HG02798 (cell line): ENCODE measurements at regions not wholly inside any gene's neighbourhood (a gene's known extent, or its start where the extent isn't known, plus 50 kb on each side); places are given as distances from the start of the nearest gene placed in this dataset.

Experiments used
- ATAC-seq: cut with Tn5 transposase; IDR thresholded peaks from one replicate; pipeline ENCODE4 v1.9.1; 2021; ENCODE audit warnings: mild to moderate bottlenecking; ENCODE audit not compliant: unreplicated experiment, poor library complexity

DNA sequence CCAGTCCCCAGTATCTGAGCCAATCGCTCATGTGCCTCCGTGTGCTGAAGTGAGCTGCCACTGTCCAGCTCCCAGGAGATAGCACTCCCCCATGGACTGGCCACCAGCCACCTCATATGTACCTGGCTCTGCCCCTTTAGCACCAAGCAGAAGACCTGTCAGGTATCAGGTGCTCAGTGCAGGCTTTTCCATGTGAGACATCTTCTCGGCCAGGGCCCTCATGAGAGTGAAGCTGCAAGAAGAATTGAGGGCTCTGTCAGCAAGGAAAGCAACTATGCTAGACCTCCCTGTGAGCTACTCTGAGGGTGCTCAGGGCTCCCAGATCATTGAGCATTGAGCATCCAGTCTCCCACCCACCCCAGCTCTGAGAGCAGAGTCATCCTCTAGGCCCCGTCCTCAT, 264.2 kb upstream of the ADAMTS16 start:
- no peak for ATAC-seq

GRCh38 chr5:4876804-4877203, 263.3 kb upstream of the ADAMTS16 start:
- ATAC-seq, result no peak

GRCh38 chr5:4877579-4877978, 262.6 kb upstream of the ADAMTS16 start:
- no peak for ATAC-seq

DNA sequence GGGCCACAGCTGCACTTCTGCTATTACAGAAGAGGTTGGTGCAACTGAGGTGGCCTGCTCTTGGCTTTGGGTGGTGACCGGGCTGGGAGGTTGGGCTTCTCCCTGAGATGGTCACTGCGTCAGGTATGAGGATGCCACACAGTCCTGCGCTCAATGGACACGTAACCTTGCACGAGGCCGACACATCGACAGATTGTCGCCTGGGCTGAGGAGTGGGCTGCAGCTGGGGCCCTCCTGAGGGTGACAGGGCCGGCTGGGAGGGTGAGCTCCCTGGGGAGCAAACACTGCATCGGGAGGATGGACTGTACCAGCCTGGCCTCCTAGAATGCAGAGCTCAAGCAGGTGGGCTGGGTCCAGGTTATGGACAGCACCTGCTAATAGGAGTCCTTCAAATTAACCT, 261.1 kb upstream of the ADAMTS16 start:
- ATAC-seq, result no peak

DNA sequence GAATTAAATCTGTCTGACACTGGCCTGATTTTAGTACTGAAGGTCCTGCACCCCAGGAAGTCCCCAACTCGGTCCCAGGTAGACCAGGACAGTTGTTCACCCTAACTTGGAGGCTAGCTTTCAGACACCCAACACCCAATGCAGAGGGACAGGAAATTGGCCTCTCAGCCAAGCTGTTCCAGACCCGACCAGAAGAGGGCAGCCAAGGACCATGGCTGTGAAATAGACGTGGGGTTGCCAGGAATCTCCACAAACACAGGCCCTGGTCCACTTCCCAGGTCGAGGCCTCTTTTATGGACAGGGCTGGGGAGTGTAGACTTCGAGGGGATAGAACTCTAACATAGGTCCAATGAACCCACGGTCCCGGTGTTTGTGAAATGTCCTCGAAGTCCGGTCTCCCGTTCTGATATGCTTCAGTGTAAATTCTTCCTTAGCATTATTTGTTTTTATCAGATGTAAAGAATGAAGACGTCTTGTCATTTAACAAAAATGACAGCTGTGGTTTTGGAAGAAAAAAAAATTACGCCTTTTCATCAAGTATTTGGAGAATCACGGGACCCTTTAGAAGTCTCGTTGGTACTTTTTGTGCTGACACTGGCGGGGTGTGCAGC, 260.3 kb upstream of the ADAMTS16 start:
- peak; percentile 83 for ATAC-seq

GRCh38 chr5:4880304-4880741, 259.8 kb upstream of the ADAMTS16 start:
- ATAC-seq, result no peak

DNA sequence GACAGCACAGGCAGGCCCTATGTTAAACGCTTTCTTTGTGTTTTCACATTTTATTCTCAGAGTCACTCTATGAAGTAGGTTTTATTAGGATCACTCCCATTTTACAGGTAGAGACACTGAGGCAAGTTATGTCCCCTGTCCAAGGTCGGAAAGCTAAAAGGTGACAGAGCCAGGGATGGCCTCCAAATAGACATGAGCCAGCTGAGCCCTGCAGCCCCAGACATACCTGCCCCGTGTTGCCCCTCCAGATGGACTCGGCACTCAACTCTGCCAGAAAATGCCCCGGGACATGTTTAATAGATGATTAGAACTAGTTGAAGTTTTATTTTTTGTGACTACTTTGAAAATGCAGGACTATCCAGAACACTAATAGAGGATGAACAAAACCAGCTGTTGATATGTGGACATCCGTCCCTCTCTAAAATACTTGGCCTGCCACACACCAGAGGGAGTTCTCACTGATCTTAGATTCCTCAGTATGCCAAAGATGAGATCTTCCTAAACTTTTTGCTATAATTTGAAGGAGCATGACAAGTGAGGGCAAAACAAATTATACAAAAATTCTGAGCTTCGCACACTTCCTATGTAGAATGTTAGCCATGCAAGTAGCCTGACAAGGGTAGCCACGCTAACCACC, 258.6 kb upstream of the ADAMTS16 start:
- ATAC-seq, result no peak

DNA sequence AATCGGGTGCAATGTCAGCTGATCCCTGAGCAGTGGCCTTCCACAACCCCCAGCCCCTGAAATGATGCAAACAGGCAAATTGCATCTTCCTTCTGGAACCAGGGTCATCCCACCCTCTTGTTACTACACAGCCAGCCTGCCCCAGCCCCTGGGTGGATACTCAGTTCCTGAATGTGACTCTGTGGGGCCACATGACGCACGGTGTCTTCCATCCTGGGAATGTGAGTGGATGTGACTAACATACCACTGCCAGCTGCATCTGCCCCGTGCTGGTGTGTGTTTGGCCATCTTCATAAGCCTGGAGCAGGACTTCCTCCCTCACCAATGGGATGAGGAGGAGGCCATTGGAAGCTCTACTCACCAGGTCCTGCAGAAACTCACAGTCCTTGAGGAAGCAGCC, 257.9 kb upstream of the ADAMTS16 start:
- no peak for ATAC-seq

- no peak for ATAC-seq
Observed at GRCh38 chr5:4883360-4883759, 256.8 kb upstream of the ADAMTS16 start.

DNA sequence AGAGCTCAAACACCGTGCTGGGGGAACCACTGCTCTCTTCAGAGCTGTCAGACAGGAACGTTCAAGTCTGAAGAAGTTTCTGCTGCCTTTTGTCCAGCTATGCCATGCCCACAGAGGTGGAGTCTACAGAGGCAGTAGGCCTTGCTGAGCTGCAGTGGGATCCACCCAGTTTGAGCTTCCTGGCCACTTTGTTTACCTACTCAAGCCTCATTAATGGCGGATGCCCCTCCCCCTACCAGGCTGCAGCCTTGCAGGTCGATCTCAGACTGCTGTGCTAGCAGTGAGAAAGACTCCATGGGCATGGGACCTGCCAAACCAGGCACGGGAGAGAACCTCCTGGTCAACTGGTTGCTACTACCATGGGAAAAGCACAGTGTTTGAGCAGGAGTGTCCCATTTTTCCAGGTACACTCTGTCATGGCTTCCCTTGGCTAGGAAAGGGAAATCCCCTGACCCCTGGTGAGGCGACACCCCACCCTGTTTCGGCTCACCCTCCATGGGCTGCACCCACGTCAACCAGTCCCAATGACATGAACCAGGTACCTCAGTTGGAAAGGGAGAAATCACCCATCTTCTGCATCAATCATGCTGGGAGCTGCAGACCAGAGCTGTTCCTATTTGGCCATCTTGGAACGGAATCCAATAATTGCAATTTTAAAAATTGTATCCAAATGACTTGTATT, 246.9 kb upstream of the ADAMTS16 start:
- ATAC-seq, result no peak

- ATAC-seq, result no peak
Observed at GRCh38 chr5:4896328-4896727, 243.8 kb upstream of the ADAMTS16 start.

DNA sequence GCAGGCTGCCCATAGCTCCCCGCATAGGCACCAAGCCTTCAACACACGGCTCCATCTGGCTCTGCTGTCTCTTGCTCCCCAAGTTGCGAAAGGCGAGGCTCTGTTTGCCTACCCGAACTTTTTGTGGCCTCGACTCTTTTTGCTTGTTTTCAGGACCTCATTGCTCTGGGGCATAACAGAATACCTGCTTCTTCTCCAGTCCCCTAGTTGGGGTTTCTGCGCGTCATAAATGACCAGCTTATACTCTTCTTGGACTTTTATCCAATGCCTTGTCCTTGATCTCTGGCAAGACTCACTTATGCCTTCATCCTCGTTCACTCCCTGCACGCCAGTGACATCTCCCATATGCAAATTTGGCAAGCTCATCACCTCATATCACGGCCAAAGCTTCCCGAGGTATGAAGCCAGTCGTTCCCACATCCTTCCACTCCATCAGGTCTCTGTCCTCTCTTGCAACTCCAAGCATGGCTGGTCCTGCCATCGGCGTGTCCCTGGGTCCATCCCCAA, 238.8 kb upstream of the ADAMTS16 start:
- ATAC-seq, result no peak

- ATAC-seq, result no peak
Observed at GRCh38 chr5:4901924-4902323, 238.2 kb upstream of the ADAMTS16 start.

DNA sequence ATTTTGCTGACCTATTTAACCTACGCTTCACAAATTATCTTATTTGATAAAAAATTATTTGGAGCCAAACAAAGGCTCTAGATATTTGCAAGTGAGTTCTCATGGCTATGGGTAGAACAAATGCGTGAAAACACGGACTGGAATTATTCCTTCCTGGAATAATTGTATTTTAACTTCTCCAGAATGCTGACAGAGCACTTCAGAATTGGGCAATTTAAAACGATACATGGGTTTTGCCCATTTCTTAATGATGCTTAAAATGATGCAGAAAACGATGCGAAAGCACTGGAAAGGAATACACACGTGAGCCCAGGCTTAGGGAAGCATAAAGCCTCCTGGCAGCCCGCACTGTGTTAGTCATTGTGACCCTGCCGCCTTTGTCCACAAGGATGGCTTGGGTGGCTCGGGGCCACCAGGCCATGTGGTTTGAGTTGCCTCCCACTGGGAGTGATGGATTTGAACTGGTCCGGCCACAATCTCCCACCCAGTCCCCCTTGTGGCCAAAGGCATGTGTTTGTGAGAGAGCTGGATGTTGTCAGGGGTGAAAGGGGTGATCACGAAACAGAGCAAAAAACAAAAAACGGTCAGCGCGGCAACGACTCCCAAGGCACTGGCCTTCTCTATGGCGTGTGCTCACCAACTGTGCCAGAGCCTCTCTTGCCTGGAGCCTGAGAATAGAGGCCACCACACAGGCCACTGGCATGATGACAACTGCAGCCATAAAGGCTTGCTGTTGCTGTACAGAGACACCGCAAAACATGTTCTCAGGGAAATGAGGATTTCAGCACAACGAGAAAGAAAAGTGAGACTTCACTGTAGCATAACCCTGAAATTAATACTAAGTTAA, 234.2 kb upstream of the ADAMTS16 start:
- ATAC-seq, result no peak

DNA sequence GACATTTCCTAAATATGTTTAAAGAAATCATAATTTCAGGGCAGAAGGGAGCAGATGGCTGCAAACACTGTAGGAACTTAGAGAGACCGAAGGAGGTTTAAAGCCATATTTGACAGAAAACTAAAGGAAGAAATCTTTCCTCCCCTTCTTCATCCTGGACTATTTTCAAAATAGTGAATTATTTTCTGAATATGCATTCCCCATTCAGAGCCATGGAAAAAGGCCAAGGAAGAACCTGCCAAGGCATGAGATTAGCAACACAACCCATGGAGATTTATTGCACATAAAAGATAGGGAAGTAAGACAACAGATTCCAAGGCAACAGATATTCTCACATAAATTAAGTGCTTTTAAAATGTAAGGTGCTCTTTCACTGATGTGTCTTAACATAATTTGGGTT, 233.3 kb upstream of the ADAMTS16 start:
- ATAC-seq, result no peak

DNA sequence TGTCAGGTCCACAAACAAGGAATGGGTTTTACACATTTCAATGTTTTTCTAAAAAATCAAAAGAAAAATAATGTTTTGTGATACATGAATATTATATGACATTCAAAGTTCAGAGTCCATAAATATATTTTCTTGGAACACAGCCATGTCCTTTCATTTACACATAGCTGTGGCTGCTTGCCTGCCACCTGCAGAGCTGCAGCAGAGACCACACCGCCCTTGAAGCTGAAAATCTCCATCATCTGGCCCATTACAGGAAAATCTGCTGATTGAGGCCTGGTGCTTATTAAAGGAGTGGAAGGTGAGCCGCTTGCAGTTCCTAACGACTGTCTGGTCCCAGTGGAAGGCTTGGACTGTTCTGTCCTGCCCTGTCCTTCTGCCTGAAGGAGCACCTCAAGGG, 232.6 kb upstream of the ADAMTS16 start:
- ATAC-seq, result no peak

DNA sequence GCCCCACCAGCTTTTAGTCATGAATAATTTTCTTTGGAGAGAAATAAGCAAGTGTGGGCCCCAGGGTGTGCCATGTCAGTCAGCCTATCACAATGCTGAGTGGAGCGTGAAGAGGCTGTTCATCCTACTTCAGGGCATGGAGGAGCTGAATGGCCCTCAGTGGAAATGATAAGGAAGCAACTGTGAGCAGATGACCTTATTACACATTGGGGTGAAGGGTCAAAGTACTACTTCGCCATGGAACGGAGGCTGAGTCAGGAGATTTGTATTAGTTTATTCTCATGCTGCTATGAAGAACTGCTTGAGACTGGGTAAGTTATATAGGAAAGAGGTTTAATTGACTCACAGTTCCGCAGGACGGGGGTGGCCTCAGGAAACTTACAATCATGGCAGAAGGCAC, 231.0 kb upstream of the ADAMTS16 start:
- ATAC-seq, result no peak

- ATAC-seq, result no peak
Observed at GRCh38 chr5:4911646-4912403, 228.3 kb upstream of the ADAMTS16 start.

- no peak for ATAC-seq
Observed at GRCh38 chr5:4921929-4922328, 218.2 kb upstream of the ADAMTS16 start.

DNA sequence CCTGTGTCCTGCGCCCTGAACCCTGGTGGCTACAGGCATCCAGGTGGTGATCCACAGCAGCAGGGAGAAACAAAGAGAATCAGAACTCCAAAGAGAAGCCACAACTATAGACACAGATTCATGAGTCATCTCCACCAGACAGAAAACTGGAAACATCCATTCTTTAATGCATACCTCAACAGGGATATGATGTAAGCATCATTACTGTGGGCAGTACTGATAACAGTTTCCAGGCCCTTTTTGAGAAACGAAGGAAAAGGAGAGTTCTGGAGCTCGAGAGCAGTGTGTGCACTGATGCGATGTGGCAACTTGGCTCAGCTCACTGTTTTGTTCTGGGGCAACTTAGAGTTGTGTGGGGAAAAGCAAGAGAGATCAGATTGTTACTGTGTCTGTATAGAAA, 215.6 kb upstream of the ADAMTS16 start:
- ATAC-seq, result no peak
